HepG2 (cell line): ENCODE measurements at regions not wholly inside any gene's neighbourhood (a gene's known extent, or its start where the extent isn't known, plus 50 kb on each side); places are given as distances from the start of the nearest gene placed in this dataset.

Experiments used
- ELF1 ChIP-seq: sonication (generic); formaldehyde crosslinking; IDR thresholded peaks from 2 replicates; pipeline ENCODE4 v1.4.0; 2020; ENCODE audit warnings: missing genetic modification reagents
- FOXJ3 ChIP-seq: sonication (generic); formaldehyde crosslinking; IDR thresholded peaks from 2 replicates; pipeline ENCODE4 v1.4.0; 2020; ENCODE audit warnings: missing genetic modification reagents, mild to moderate bottlenecking, borderline replicate concordance
- IRF2 ChIP-seq: IDR thresholded peaks from 2 replicates; pipeline ENCODE4 v1.6.1; 2018; ENCODE audit warnings: missing genetic modification reagents, missing compliant biosample characterization
- KDM6A ChIP-seq: IDR thresholded peaks from 2 replicates; pipeline ENCODE4 v1.6.1; 2016; ENCODE audit warnings: low read depth
- NFIC ChIP-seq: IDR thresholded peaks from 2 replicates; pipeline ENCODE4 v1.6.1; 2012; ENCODE audit warnings: mild to moderate bottlenecking, low read length, inconsistent platforms
- PHF21A ChIP-seq: sonication (generic); formaldehyde crosslinking; IDR thresholded peaks from 2 replicates; pipeline ENCODE4 v1.5.0; 2020; ENCODE audit warnings: mild to moderate bottlenecking, missing genetic modification reagents
- PPARG ChIP-seq: conservative IDR thresholded peaks from 2 replicates; pipeline ENCODE4 v1.6.1; 2016; ENCODE audit warnings: missing biosample characterization, missing genetic modification reagents
- SALL1 ChIP-seq: sonication (generic); formaldehyde crosslinking; IDR thresholded peaks from 2 replicates; pipeline ENCODE4 v1.8.0; 2022; ENCODE audit warnings: mild to moderate bottlenecking, missing genetic modification reagents
- ZKSCAN8 ChIP-seq: IDR thresholded peaks from 2 replicates; pipeline ENCODE4 v1.6.1; 2016; ENCODE audit warnings: borderline replicate concordance, missing genetic modification reagents, missing compliant biosample characterization
- ZNF335 ChIP-seq: sonication (generic); formaldehyde crosslinking; IDR thresholded peaks from 2 replicates; pipeline ENCODE4 v1.4.0; 2020; ENCODE audit warnings: missing genetic modification reagents
- ZSCAN9 ChIP-seq: IDR thresholded peaks from 2 replicates; pipeline ENCODE4 v1.6.1; 2016; ENCODE audit warnings: borderline replicate concordance
- TF ChIP-seq, protein P1 (sequence below): sonication (generic); formaldehyde crosslinking; IDR thresholded peaks from 2 replicates; pipeline ENCODE4 v1.4.0; 2020; ENCODE audit warnings: missing genetic modification reagents, borderline replicate concordance
- TF ChIP-seq, protein P2 (sequence below): sonication (generic); formaldehyde crosslinking; IDR thresholded peaks from 2 replicates; pipeline ENCODE4 v1.5.0; 2020; ENCODE audit warnings: missing genetic modification reagents
- TF ChIP-seq, protein P3 (sequence below): sonication (generic); formaldehyde crosslinking; IDR thresholded peaks from 2 replicates; pipeline ENCODE4 v1.4.0; 2020; ENCODE audit warnings: missing genetic modification reagents
- TF ChIP-seq, protein P4 (sequence below): sonication (generic); formaldehyde crosslinking; IDR thresholded peaks from 2 replicates; pipeline ENCODE4 v1.5.0; 2020; ENCODE audit warnings: mild to moderate bottlenecking, missing genetic modification reagents, borderline replicate concordance
- TF ChIP-seq, protein P5 (sequence below): sonication (generic); formaldehyde crosslinking; IDR thresholded peaks from 2 replicates; pipeline ENCODE4 v1.5.1; 2020; ENCODE audit warnings: missing genetic modification reagents, mild to moderate bottlenecking, borderline replicate concordance

DNA sequence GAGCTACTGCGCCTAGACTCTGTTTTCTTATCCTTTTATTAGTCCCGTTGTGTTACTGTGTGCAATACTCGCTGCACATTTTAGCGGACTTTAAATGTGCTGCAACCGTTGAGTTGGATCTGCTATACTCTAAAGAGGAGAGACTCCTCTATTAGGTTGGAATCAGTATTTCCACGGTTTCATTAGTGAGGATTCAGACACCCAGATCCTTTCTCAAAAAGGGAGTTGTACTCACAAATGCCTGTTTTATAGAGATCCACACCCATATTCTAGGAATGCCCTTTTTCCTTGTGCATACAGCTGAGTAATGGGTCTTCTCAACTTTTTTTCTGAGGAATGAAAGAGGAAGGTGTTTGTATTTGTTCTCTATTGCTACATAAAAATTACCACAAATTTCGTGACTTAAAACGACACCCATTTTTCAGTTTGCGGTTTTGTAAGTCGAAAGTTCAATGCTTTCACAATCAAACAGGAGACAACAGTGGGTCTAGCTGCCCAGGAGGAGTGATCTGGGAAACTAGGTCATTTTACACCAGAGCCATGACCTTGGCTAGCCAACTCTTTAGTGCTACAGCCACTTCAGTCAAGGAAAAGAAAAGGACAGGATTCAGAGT lies 52.8 kb upstream of the SLC44A1 start (continued):
- peak; percentile 45; the same call in 1 of the 2 replicates for TF ChIP-seq ZNF335 (CRISPR knock-in tag)
- TF ChIP-seq, protein P1, sequence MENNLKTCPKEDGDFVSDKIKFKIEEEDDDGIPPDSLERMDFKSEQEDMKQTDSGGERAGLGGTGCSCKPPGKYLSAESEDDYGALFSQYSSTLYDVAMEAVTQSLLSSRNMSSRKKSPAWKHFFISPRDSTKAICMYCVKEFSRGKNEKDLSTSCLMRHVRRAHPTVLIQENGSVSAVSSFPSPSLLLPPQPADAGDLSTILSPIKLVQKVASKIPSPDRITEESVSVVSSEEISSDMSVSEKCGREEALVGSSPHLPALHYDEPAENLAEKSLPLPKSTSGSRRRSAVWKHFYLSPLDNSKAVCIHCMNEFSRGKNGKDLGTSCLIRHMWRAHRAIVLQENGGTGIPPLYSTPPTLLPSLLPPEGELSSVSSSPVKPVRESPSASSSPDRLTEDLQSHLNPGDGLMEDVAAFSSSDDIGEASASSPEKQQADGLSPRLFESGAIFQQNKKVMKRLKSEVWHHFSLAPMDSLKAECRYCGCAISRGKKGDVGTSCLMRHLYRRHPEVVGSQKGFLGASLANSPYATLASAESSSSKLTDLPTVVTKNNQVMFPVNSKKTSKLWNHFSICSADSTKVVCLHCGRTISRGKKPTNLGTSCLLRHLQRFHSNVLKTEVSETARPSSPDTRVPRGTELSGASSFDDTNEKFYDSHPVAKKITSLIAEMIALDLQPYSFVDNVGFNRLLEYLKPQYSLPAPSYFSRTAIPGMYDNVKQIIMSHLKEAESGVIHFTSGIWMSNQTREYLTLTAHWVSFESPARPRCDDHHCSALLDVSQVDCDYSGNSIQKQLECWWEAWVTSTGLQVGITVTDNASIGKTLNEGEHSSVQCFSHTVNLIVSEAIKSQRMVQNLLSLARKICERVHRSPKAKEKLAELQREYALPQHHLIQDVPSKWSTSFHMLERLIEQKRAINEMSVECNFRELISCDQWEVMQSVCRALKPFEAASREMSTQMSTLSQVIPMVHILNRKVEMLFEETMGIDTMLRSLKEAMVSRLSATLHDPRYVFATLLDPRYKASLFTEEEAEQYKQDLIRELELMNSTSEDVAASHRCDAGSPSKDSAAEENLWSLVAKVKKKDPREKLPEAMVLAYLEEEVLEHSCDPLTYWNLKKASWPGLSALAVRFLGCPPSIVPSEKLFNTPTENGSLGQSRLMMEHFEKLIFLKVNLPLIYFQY (CRISPR knock-in tag) = peak; percentile 40; the same call in 1 of the 2 replicates
- TF ChIP-seq NFIC = peak; percentile 65; the same call in 1 of the 2 replicates
- TF ChIP-seq ZSCAN9 = peak; percentile 73; the same call in 1 of the 2 replicates
- TF ChIP-seq ELF1 (CRISPR knock-in tag) = peak; percentile 30; the same call in 1 of the 2 replicates
- peak; percentile 73; the same call in 1 of the 2 replicates for TF ChIP-seq ZKSCAN8 (CRISPR knock-in tag)
- peak; percentile 49 for TF ChIP-seq PPARG (CRISPR knock-in tag)
- peak; percentile 74; the same call in 1 of the 2 replicates for TF ChIP-seq SALL1 (CRISPR knock-in tag)
- TF ChIP-seq, protein P2, sequence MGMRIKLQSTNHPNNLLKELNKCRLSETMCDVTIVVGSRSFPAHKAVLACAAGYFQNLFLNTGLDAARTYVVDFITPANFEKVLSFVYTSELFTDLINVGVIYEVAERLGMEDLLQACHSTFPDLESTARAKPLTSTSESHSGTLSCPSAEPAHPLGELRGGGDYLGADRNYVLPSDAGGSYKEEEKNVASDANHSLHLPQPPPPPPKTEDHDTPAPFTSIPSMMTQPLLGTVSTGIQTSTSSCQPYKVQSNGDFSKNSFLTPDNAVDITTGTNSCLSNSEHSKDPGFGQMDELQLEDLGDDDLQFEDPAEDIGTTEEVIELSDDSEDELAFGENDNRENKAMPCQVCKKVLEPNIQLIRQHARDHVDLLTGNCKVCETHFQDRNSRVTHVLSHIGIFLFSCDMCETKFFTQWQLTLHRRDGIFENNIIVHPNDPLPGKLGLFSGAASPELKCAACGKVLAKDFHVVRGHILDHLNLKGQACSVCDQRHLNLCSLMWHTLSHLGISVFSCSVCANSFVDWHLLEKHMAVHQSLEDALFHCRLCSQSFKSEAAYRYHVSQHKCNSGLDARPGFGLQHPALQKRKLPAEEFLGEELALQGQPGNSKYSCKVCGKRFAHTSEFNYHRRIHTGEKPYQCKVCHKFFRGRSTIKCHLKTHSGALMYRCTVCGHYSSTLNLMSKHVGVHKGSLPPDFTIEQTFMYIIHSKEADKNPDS = peak; percentile 58; the same call in 1 of the 2 replicates
- 0 out of 2 replicates have a peak, but pooled peaks have one; percentile 52 for TF ChIP-seq IRF2 (CRISPR knock-in tag)
- TF ChIP-seq, protein P3, sequence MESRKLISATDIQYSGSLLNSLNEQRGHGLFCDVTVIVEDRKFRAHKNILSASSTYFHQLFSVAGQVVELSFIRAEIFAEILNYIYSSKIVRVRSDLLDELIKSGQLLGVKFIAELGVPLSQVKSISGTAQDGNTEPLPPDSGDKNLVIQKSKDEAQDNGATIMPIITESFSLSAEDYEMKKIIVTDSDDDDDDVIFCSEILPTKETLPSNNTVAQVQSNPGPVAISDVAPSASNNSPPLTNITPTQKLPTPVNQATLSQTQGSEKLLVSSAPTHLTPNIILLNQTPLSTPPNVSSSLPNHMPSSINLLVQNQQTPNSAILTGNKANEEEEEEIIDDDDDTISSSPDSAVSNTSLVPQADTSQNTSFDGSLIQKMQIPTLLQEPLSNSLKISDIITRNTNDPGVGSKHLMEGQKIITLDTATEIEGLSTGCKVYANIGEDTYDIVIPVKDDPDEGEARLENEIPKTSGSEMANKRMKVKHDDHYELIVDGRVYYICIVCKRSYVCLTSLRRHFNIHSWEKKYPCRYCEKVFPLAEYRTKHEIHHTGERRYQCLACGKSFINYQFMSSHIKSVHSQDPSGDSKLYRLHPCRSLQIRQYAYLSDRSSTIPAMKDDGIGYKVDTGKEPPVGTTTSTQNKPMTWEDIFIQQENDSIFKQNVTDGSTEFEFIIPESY = peak; percentile 71
- TF ChIP-seq, protein P4, sequence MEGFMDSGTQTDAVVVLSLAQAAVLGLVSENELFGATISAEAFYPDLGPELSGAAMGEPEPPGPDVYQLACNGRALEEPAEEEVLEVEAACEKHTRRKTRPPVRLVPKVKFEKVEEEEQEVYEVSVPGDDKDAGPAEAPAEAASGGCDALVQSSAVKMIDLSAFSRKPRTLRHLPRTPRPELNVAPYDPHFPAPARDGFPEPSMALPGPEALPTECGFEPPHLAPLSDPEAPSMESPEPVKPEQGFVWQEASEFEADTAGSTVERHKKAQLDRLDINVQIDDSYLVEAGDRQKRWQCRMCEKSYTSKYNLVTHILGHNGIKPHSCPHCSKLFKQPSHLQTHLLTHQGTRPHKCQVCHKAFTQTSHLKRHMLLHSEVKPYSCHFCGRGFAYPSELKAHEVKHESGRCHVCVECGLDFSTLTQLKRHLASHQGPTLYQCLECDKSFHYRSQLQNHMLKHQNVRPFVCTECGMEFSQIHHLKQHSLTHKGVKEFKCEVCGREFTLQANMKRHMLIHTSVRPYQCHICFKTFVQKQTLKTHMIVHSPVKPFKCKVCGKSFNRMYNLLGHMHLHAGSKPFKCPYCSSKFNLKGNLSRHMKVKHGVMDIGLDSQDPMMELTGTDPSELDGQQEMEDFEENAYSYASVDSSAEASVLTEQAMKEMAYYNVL (CRISPR knock-in tag) = peak; percentile 71; the same call in 1 of the 2 replicates
- peak; percentile 88 for TF ChIP-seq FOXJ3 (CRISPR knock-in tag)
- TF ChIP-seq, protein P5, sequence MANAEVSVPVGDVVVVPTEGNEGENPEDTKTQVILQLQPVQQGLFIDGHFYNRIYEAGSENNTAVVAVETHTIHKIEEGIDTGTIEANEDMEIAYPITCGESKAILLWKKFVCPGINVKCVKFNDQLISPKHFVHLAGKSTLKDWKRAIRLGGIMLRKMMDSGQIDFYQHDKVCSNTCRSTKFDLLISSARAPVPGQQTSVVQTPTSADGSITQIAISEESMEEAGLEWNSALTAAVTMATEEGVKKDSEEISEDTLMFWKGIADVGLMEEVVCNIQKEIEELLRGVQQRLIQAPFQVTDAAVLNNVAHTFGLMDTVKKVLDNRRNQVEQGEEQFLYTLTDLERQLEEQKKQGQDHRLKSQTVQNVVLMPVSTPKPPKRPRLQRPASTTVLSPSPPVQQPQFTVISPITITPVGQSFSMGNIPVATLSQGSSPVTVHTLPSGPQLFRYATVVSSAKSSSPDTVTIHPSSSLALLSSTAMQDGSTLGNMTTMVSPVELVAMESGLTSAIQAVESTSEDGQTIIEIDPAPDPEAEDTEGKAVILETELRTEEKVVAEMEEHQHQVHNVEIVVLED = 0 out of 2 replicates have a peak, but pooled peaks have one; percentile 17
- peak; percentile 73 for TF ChIP-seq PHF21A (CRISPR knock-in tag)
- peak; percentile 68 for TF ChIP-seq KDM6A
